ENCODE measurements at regions not wholly inside any gene's neighbourhood (a gene's known extent, or its start where the extent isn't known, plus 50 kb on each side); places are given as distances from the start of the nearest gene placed in this dataset.

- TF ChIP-seq CTCF (IDR thresholded peaks at IDR 0.05; ENCODE audit: low read depth, low read length) (no peak), MYC (IDR thresholded peaks at IDR 0.05; ENCODE audit: low read depth, low read length) (no peak), POLR2A (IDR thresholded peaks at IDR 0.05; ENCODE audit: extremely low read depth, insufficient read length) (no peak)
Observed at GRCh38 chr5:8807636-8808035, 738.2 kb downstream of the SEMA5A start.
